Kidney epithelial cell (primary cell): ENCODE measurements at regions not wholly inside any gene's neighbourhood (a gene's known extent, or its start where the extent isn't known, plus 50 kb on each side); places are given as distances from the start of the nearest gene placed in this dataset.

Experiments
- DNase-seq: peaks from one replicate; pipeline ENCODE4 v3.0.0-alpha.2; 2010; ENCODE audit warnings: low read depth
- H3K27me3 ChIP-seq: 2 replicates; pipeline ENCODE4 v1.6.0; 2011; ENCODE audit warnings: low read length; ENCODE audit not compliant: control insufficient read depth, insufficient read depth
- H3K36me3 ChIP-seq: 2 replicates; pipeline ENCODE4 v1.5.1; 2011; ENCODE audit warnings: low read length; ENCODE audit not compliant: control insufficient read depth, insufficient read depth
- H3K4me3 ChIP-seq: 2 replicates; pipeline ENCODE4 v1.5.1; 2011; ENCODE audit warnings: low read depth, mild to moderate bottlenecking, control low read depth, low read length
- TF ChIP-seq, protein P1 (sequence below): IDR thresholded peaks from 2 replicates; pipeline ENCODE4 v1.5.1; 2011; ENCODE audit warnings: mild to moderate bottlenecking, moderate library complexity, low read length, control low read depth, inconsistent platforms; ENCODE audit not compliant: insufficient read depth, poor library complexity, severe bottlenecking

DNA sequence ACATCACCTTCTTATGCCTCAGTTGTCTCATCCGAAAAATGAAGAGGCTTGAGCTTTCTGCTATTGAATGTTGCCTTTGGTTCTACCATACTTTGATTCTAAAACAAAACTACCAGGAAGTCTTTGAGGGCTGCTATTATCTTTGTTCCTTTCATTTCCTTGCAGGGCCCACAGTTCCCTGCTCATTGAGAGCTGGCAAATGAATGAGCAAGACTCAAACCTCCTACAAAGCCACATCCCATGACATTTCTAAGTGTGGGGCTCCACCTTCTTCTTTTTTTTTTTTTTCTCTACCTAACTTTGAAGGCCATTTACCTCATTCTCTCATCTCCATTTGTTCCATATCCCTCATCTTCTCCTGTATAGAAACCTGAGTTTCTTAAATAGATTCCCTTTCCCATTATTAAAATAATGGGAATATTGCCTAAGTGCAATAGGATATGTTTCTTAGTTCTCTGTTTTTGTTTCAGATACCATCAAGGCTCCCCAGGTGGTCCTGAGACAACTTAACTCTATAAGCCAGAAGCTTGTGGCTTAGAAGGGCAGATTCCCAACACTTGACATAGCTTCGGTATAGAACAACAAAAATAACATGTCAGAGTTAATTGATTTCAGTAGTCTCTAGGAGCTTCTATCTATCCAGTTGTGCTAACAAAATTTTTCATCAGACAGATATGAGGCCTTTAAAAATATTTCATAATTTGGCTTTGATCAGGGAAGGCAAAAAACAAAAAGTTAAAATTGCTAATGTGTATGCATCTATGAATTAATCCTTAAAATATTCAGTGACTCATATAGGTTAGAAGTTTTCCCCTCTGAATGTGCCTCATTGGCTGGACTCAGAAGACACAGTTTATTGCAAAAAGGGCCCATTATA lies 951.6 kb downstream of the TUSC7 start:
- Histone ChIP-seq H3K4me3 (no peak overlapping the region), H3K36me3 (no peaks in the 10 kb centered on the region), H3K27me3 (no peaks in the 10 kb centered on the region)
- TF ChIP-seq, protein P1, sequence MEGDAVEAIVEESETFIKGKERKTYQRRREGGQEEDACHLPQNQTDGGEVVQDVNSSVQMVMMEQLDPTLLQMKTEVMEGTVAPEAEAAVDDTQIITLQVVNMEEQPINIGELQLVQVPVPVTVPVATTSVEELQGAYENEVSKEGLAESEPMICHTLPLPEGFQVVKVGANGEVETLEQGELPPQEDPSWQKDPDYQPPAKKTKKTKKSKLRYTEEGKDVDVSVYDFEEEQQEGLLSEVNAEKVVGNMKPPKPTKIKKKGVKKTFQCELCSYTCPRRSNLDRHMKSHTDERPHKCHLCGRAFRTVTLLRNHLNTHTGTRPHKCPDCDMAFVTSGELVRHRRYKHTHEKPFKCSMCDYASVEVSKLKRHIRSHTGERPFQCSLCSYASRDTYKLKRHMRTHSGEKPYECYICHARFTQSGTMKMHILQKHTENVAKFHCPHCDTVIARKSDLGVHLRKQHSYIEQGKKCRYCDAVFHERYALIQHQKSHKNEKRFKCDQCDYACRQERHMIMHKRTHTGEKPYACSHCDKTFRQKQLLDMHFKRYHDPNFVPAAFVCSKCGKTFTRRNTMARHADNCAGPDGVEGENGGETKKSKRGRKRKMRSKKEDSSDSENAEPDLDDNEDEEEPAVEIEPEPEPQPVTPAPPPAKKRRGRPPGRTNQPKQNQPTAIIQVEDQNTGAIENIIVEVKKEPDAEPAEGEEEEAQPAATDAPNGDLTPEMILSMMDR, result no peak
- no peak for DNase-seq

DNA sequence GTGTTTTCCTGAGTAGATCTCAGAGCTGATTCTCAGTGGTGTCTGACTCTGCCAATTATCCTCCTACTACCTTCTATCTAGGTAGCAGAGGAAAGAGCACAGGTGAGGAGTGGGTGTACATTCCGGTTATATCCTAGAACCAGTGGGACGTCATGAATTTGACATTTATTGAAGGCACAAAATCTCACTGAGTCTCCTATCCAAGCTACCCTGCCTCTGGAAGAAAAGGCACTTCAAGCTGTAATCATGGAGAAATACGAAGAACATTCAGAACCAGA lies 952.2 kb downstream of the TUSC7 start:
- TF ChIP-seq, protein P1, result no peak
- DNase-seq, result no peak

DNA sequence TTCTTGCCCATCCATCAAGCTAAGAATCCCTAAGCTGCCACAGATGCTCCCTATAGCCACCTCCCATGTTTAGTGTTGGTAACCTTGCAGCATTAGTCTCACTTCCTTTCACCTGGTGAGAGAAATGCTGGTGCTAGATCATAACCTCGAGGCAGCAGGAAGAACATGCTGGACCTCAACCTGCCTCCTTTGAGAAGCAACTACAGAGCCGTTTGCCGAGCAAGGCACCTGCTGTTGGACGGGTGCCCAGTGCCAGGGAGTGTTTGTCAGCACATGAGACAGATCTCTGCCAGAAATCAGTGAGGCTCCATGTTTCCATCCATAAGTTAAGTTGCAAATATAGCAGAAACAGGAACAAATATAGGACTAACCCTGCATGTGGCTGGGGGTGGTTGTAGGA lies 955.7 kb downstream of the TUSC7 start:
- TF ChIP-seq, protein P1, result no peak
- no peaks in the 10 kb centered on the region for H3K36me3 ChIP-seq
- H3K4me3 ChIP-seq, result no peak overlapping the region
- no peaks in the 10 kb centered on the region for H3K27me3 ChIP-seq
- DNase-seq, result no peak

More for the DNA sequence above, 952.2 kb downstream of the TUSC7 start:
- Histone ChIP-seq H3K36me3 (no peaks in the 10 kb centered on the region), H3K27me3 (no peaks in the 10 kb centered on the region), H3K4me3 (no peak overlapping the region)

DNA sequence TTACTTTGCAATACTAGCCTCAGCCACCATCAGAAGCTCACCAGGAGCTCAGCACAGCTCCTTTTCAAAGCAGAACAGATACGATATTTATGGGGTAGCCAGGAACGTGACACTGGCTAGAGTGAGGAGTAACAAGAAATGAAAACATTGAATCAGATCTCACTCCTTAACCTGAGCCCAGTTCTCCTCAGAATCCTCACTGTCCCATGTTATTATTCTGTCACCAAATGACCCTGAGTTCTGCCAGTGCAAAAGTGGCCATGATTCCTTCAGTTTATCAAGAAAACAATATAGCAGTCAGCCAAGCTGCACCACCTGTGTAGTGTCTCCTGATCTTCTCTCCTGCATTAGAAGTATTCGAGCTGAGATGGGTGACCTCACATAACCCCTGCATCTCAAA lies 956.7 kb downstream of the TUSC7 start:
- DNase-seq, result no peak
- TF ChIP-seq, protein P1, result no peak
- Histone ChIP-seq H3K36me3 (no peaks in the 10 kb centered on the region), H3K4me3 (no peak overlapping the region), H3K27me3 (no peaks in the 10 kb centered on the region)

DNA sequence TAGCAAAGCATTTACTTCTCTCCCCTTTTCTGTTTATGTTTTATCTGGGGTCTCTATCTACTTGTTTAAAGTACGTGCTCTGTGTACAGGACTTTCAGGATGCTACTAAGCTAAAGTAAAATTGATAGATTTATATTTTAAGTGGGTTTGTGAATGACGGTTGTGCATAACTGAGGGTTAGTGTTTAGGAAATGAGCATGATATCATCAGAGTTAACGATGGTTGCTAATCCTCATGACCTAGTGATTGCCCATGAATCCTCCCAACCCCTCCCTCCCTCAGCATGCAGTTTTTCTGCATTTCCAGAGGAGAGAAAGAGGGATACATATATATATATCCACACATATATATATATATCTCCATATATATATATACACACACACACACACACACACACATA lies 957.2 kb downstream of the TUSC7 start:
- no peak for DNase-seq
- H3K36me3 ChIP-seq, result no peaks in the 10 kb centered on the region
- H3K27me3 ChIP-seq, result no peaks in the 10 kb centered on the region
- TF ChIP-seq, protein P1, result no peak
- H3K4me3 ChIP-seq, result no peak overlapping the region

DNA sequence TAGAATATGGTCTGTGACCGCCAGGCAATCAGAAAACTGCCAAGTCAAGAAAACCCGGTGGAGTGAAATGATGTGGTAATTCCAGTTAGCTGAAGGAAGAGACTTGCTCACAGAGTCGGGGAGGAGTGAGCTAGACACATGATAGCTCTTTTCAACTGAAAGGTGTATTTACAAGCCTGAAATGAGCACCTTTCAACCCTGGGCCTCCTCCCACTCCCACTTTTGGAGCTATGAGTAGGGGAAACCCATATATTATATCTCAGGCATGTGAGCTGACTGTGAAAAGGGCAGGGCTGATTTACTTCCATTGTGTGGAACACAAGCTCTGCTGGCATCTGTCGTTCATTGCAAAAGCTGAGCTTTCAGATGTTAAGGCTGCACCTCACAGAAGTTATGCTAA lies 960.2 kb downstream of the TUSC7 start:
- no peak overlapping the region for H3K4me3 ChIP-seq
- no peak for DNase-seq
- H3K36me3 ChIP-seq, result no peaks in the 10 kb centered on the region
- H3K27me3 ChIP-seq, result no peaks in the 10 kb centered on the region
- TF ChIP-seq, protein P1, result no peak
